NCI-H2171 (cell line): ENCODE measurements at regions not wholly inside any gene's neighbourhood (a gene's known extent, or its start where the extent isn't known, plus 50 kb on each side); places are given as distances from the start of the nearest gene placed in this dataset.

ENCODE experiments used
- DNase-seq: peaks from one replicate; lab custom pipeline; 2025; lab: John Stamatoyannopoulos, UW

- DNase-seq: no peak
Observed at GRCh38 chr12:77629141-77629540, 201.6 kb upstream of the NAV3 start.

- DNase-seq: no peak
Observed at GRCh38 chr12:77625441-77625840, 205.3 kb upstream of the NAV3 start.

- no peak for DNase-seq
Observed at GRCh38 chr12:77619425-77619824, 211.3 kb upstream of the NAV3 start.

GRCh38 chr12:77617818-77618217, 212.9 kb upstream of the NAV3 start:
- DNase-seq: no peak

- no peak for DNase-seq
Observed at GRCh38 chr12:77615332-77615731, 215.4 kb upstream of the NAV3 start.

GRCh38 chr12:77613411-77613810, 217.3 kb upstream of the NAV3 start:
- no peak for DNase-seq

GRCh38 chr12:77610446-77610845, 220.2 kb upstream of the NAV3 start:
- DNase-seq: no peak

- peak; percentile 11 for DNase-seq
Observed at GRCh38 chr12:77609016-77609415, 221.7 kb upstream of the NAV3 start.

GRCh38 chr12:77608271-77608824, 222.3 kb upstream of the NAV3 start:
- DNase-seq: no peak

GRCh38 chr12:77606348-77606747, 224.3 kb upstream of the NAV3 start:
- no peak for DNase-seq

GRCh38 chr12:77603946-77604345, 226.7 kb upstream of the NAV3 start:
- DNase-seq: no peak

- DNase-seq: no peak
Observed at GRCh38 chr12:77601069-77601468, 229.6 kb upstream of the NAV3 start.

GRCh38 chr12:77600468-77600843, 230.2 kb upstream of the NAV3 start:
- no peak for DNase-seq

- DNase-seq: no peak
Observed at GRCh38 chr12:77599782-77600467, 230.8 kb upstream of the NAV3 start.

GRCh38 chr12:77594366-77594765, 236.3 kb upstream of the NAV3 start:
- no peak for DNase-seq

GRCh38 chr12:77592836-77593235, 237.9 kb upstream of the NAV3 start:
- peak; percentile 21 for DNase-seq

GRCh38 chr12:77591959-77592743, 238.5 kb upstream of the NAV3 start:
- peak; percentile 44 for DNase-seq

- no peak for DNase-seq
Observed at GRCh38 chr12:77590306-77590705, 240.4 kb upstream of the NAV3 start.

GRCh38 chr12:77584860-77585259, 245.8 kb upstream of the NAV3 start:
- DNase-seq: peak; percentile 54

- no peak for DNase-seq
Observed at GRCh38 chr12:77578466-77579220, 252.1 kb upstream of the NAV3 start.

GRCh38 chr12:77577791-77578190, 252.9 kb upstream of the NAV3 start:
- no peak for DNase-seq

GRCh38 chr12:77575376-77575919, 255.2 kb upstream of the NAV3 start:
- no peak for DNase-seq
